Right lobe of liver (tissue), 6 donors: ENCODE measurements at regions not wholly inside any gene's neighbourhood (a gene's known extent, or its start where the extent isn't known, plus 50 kb on each side); places are given as distances from the start of the nearest gene placed in this dataset.

Experiments
- ATAC-seq, 4 donors: fragments of 200-7000 bp; cut with Tn5 transposase; one replicate each; pipeline ENCODE4 v1.9.1; 2020; ENCODE audit warnings: mild to moderate bottlenecking in 4 of 4, moderate library complexity in 4 of 4
- DNase-seq, 3 donors: peaks; one replicate each; pipeline ENCODE4 v3.0.0-alpha.2; 2020
- H3K27ac ChIP-seq, 3 donors: fragments of 200-600 bp; one replicate each; pipeline ENCODE4 v1.8.0; 2022
- H3K27me3 ChIP-seq, 2 donors: fragments of 200-600 bp; one replicate each; pipeline ENCODE4 v1.8.0; 2022
- H3K36me3 ChIP-seq, 4 donors: fragments of 200-600 bp; sonication (generic) in 1 of 4; one replicate each; pipeline versions ENCODE4 v1.5.1 to v1.8.0; 2017 to 2022; ENCODE audit warnings: control low read depth in 1 of 4
- H3K4me1 ChIP-seq, 4 donors: fragments of 200-600 bp; sonication (generic) in 1 of 4; one replicate each; pipeline versions ENCODE4 v1.5.1 to v1.8.0; 2017 to 2022; ENCODE audit warnings: control low read depth in 1 of 4
- H3K4me3 ChIP-seq, 3 donors: fragments of 200-600 bp; one replicate each; pipeline ENCODE4 v1.8.0; 2022
- H3K9me3 ChIP-seq, 4 donors: fragments of 200-600 bp; sonication (generic) in 1 of 4; one replicate each; pipeline versions ENCODE4 v1.5.1 to v1.8.0; 2017 to 2022; ENCODE audit warnings: control low read depth in 1 of 4
- POLR2A ChIP-seq: fragments of 450-650 bp; IDR thresholded peaks from one replicate; pipeline ENCODE4 v1.6.1; 2017; ENCODE audit warnings: antibody characterized with exemption, mild to moderate bottlenecking
- WGBS: methylation state at CpG from one replicate; pipeline ENCODE4 v1.1.6; 2018; ENCODE audit warnings: low coverage, low lambda C conversion rate; ENCODE audit not compliant: insufficient coverage; ENCODE audit errors: missing lambda C conversion rate; 5-methylcytosine and 5-hydroxymethylcytosine counted together
- intact Hi-C, 2 donors: fragments of 100-400 bp; cut with DNase I; formaldehyde crosslinking; loops; one replicate each; pipeline versions ENCODE4 v1.11.2 to v1.14.1; 2022
- TF ChIP-seq, protein P1 (sequence below), 4 donors: fragments of 200-600 bp in 3 of 4; fragments of 450-650 bp in 1 of 4; IDR thresholded peaks; one replicate each; pipeline versions ENCODE4 v1.5.1 to v1.8.0; 2016 to 2022; ENCODE audit warnings: antibody characterized with exemption in 4 of 4, mild to moderate bottlenecking in 2 of 4
- donor health status: DM: no; HTN: yes; CAD: no.
- donor health status: DM: no; HTN: no; CAD: no.
- donor health status: DM: no; HTN: no; CAD: no.
- donor health status: DM: no; HTN: yes; CAD: no.
- donor health status: DM: no; HTN: yes; CAD: no.

DNA sequence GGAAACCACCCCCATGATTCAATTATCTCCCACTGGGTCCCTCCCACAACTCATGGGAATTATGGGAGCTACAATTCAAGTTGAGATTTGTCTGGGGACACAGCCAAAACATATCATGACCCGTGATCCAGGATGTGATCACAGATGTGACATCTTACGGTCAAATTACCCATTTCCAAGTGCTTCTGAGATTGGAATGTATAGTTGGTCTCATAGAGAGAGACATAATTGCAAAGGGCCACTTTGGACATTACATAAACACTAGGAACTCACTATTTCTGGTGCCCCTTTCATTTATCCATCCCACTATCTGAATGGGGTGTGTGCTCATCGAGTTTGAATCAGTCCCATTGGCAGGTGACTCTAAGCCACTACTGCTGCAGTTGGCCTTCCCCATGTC, 204.5 kb downstream of the PHLDA1 start:
- Histone ChIP-seq H3K9me3 (no peaks in the 10 kb centered on the region), H3K27me3 (no peaks in the 10 kb centered on the region), H3K27ac (no peak overlapping the region), H3K36me3 (no peaks in the 10 kb centered on the region), H3K4me1 (no peaks in the 10 kb centered on the region), H3K4me3 (no peak overlapping the region)
- ATAC-seq (no peak), DNase-seq (no peak)
- intact Hi-C loops: no loop called here
- TF ChIP-seq, protein P1, sequence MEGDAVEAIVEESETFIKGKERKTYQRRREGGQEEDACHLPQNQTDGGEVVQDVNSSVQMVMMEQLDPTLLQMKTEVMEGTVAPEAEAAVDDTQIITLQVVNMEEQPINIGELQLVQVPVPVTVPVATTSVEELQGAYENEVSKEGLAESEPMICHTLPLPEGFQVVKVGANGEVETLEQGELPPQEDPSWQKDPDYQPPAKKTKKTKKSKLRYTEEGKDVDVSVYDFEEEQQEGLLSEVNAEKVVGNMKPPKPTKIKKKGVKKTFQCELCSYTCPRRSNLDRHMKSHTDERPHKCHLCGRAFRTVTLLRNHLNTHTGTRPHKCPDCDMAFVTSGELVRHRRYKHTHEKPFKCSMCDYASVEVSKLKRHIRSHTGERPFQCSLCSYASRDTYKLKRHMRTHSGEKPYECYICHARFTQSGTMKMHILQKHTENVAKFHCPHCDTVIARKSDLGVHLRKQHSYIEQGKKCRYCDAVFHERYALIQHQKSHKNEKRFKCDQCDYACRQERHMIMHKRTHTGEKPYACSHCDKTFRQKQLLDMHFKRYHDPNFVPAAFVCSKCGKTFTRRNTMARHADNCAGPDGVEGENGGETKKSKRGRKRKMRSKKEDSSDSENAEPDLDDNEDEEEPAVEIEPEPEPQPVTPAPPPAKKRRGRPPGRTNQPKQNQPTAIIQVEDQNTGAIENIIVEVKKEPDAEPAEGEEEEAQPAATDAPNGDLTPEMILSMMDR (IDR thresholded peaks at IDR 0.05): no peak
- no peak for TF ChIP-seq POLR2A
- WGBS: 95% methylated on average over 3 of the region's 3 CpGs

GRCh38 chr12:75825686-75826085, 205.9 kb downstream of the PHLDA1 start:
- Histone ChIP-seq H3K4me3 (no peak overlapping the region), H3K36me3 (no peaks in the 10 kb centered on the region), H3K27me3 (no peaks in the 10 kb centered on the region), H3K27ac (no peak overlapping the region), H3K4me1 (no peaks in the 10 kb centered on the region), H3K9me3 (no peaks in the 10 kb centered on the region)
- TF ChIP-seq, protein P1 (IDR thresholded peaks at IDR 0.05): no peak
- no peak for TF ChIP-seq POLR2A
- intact Hi-C loops: no loop called here
- ATAC-seq (no peak), DNase-seq (no peak)
- WGBS: 38% methylated on average over 4 of the region's 4 CpGs

DNA sequence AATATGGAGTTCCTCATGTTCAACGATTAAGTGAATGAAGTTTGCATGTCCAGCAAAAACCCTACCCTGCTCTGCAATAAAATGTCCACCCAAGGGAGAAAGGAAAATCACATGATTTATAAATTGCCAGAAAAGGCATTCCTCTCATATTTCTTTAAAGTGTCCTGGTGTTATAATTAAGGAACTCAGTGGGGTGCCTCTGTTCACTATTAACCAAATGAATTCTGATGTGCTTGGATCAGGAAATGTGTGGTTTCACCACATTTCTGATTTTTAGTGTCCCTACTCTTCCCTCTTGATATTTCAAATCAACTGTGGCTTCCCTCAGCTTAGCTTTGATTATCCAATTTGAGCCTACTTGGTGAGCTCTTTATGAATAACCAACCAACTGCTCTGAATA, 208.1 kb downstream of the PHLDA1 start:
- Histone ChIP-seq H3K36me3 (no peaks in the 10 kb centered on the region), H3K4me3 (no peak overlapping the region), H3K4me1 (no peaks in the 10 kb centered on the region), H3K27ac (no peak overlapping the region), H3K27me3 (no peaks in the 10 kb centered on the region), H3K9me3 (no peaks in the 10 kb centered on the region)
- ATAC-seq (no peak), DNase-seq (no peak)
- 89% methylated on average over 1 of the region's 1 CpG for WGBS
- TF ChIP-seq POLR2A: no peak
- TF ChIP-seq, protein P1 (IDR thresholded peaks at IDR 0.05): no peak
- intact Hi-C loops: no loop called here

DNA sequence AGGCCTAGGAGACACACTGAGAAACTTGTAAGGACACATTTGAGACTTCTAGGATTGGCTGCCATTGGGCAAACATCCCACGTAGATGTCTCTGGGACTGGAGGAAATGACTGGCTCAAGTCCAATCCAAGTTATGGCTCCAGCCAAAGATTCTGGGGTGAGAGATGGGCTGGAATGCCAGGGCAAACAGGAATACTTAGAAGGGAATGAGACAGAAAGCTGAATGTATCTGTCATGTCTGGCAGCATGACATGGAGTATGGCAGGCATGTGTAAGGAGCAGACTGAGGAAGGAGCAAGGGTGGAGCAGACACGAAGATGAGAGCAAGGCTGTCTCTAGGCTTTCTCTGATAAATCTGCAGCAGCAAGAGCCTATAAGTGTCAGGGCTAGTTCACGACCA, 209.2 kb downstream of the PHLDA1 start:
- H3K36me3 ChIP-seq: no peaks in the 10 kb centered on the region
- H3K27me3 ChIP-seq: no peaks in the 10 kb centered on the region
- H3K9me3 ChIP-seq: no peaks in the 10 kb centered on the region
- intact Hi-C loops: no loop called here
- DNase-seq (no peak), ATAC-seq (no peak)
- H3K4me1 ChIP-seq: no peaks in the 10 kb centered on the region
- 71% methylated on average over 1 of the region's 3 CpGs for WGBS
- H3K27ac ChIP-seq: no peak overlapping the region
- H3K4me3 ChIP-seq: no peak overlapping the region
- TF ChIP-seq, protein P1 (IDR thresholded peaks at IDR 0.05): no peak
- TF ChIP-seq POLR2A: no peak

GRCh38 chr12:75820848-75821578, 210.6 kb downstream of the PHLDA1 start:
- Histone ChIP-seq H3K36me3 (no peaks in the 10 kb centered on the region), H3K27me3 (no peaks in the 10 kb centered on the region), H3K4me1 (no peaks in the 10 kb centered on the region), H3K9me3 (no peaks in the 10 kb centered on the region), H3K4me3 (no peak overlapping the region), H3K27ac (no peak overlapping the region)
- intact Hi-C loops: no loop called here
- 87% methylated on average over 10 of the region's 10 CpGs for WGBS
- DNase-seq (no peak), ATAC-seq (no peak)
- TF ChIP-seq, protein P1 (IDR thresholded peaks at IDR 0.05): no peak
- TF ChIP-seq POLR2A: no peak
